ENCODE measurements at regions not wholly inside any gene's neighbourhood (a gene's known extent, or its start where the extent isn't known, plus 50 kb on each side); places are given as distances from the start of the nearest gene placed in this dataset.

DNA sequence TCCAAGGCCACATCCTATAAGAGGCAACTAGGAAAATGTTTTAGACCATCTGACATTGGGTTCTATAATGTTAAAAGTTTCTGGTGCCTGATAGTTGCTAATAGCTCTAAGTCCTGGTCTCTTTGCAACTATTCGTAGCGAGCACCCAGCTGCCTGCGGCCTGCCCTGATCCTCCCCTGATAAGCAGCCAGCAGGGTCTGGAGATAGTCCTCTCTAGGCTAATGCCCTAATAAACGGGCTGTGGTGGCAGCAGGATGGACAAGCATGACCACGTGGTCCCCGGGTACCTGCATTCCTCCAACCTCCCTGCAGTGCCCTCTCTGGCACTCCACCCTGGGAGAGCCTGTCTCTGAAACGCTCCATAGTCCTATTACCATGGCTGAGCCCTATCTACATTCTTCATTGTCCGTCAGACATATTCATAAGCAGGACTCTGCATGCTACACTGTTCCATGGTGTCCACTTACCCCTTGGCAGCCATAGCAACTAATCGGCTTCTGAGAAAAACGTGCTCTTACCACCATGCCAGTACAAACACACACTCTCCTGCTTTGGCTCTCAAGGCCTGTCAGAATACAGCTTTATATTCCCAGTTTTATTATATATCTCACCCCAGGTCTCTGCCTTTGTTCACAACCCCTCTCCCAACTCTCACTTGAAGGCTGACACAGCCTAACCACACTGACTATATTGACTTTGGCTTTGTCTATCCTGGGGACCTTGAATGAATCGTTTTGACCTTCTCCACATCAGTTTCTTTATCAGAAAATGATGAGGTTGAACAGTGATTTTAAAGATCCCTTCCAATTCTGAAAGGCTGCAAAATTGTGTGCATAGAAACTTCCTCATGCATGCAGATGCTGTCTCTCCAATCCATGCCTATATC, 49.9 kb upstream of the DAPK1 start:
- TF ChIP-seq CTCF (conservative IDR thresholded peaks at IDR 0.05; ENCODE audit: low read depth, low read length), result no peak
- DNase-seq (ENCODE audit: low read depth), result peak; percentile 5
- H3K4me3 ChIP-seq (ENCODE audit: low read depth, low read length), result no peak overlapping the region

Data from choroid plexus epithelial cell (primary cell).